HEK293T (cell line): ENCODE measurements at regions not wholly inside any gene's neighbourhood (a gene's known extent, or its start where the extent isn't known, plus 50 kb on each side); places are given as distances from the start of the nearest gene placed in this dataset.
"Not testable (repeated sequence)": the region's sequence is repeated elsewhere in the genome, so short reads cannot be mapped to it uniquely, and the experiment has no call there.

Experiments
- CTCF ChIA-PET: fragments of 350-600 bp; formaldehyde crosslinking; extraction: SDS; loops from one replicate; lab custom pipeline; 2021; ENCODE audit warnings: antibody characterized with exemption, inconsistent platforms; lab: Yijun Ruan, JAX
- POLR2A ChIA-PET: fragments of 350-600 bp; formaldehyde crosslinking; extraction: SDS; loops from one replicate; lab custom pipeline; 2020; ENCODE audit warnings: antibody characterized with exemption, inconsistent platforms; lab: Yijun Ruan, JAX
- DNase-seq: peaks from one replicate; pipeline ENCODE4 v3.0.0; 2012; ENCODE audit warnings: mixed read lengths; ENCODE audit errors: extremely low spot score
- ARNT ChIP-seq: fragments of 450-650 bp; IDR thresholded peaks from 2 replicates; pipeline ENCODE4 v1.6.1; 2017; ENCODE audit warnings: mild to moderate bottlenecking
- BHLHE40 ChIP-seq: fragments of 450-650 bp; IDR thresholded peaks from 2 replicates; pipeline ENCODE4 v1.6.1; 2016; ENCODE audit warnings: mild to moderate bottlenecking, moderate library complexity, borderline replicate concordance
- CTBP1 ChIP-seq: fragments of 450-650 bp; IDR thresholded peaks from 2 replicates; pipeline ENCODE4 v1.6.1; 2016; ENCODE audit warnings: borderline replicate concordance
- ELF4 ChIP-seq: fragments of 450-650 bp; IDR thresholded peaks from 2 replicates; pipeline ENCODE4 v1.6.1; 2017; ENCODE audit warnings: antibody characterized with exemption
- FOXA1 ChIP-seq: fragments of 450-650 bp; IDR thresholded peaks from 2 replicates; pipeline ENCODE4 v1.6.1; 2016; ENCODE audit warnings: mild to moderate bottlenecking
- FOXK2 ChIP-seq: fragments of 450-650 bp; IDR thresholded peaks from 2 replicates; pipeline ENCODE4 v1.6.1; 2016; ENCODE audit warnings: mild to moderate bottlenecking
- FOXM1 ChIP-seq: fragments of 450-650 bp; IDR thresholded peaks from 2 replicates; pipeline ENCODE4 v1.6.1; 2017; ENCODE audit warnings: mild to moderate bottlenecking, borderline replicate concordance
- HDGF ChIP-seq: fragments of 450-650 bp; IDR thresholded peaks from 2 replicates; pipeline ENCODE4 v1.6.1; 2017; ENCODE audit warnings: antibody characterized with exemption, borderline replicate concordance
- L3MBTL2 ChIP-seq: fragments of 450-650 bp; conservative IDR thresholded peaks from 2 replicates; pipeline ENCODE4 v1.6.1; 2016; ENCODE audit warnings: mild to moderate bottlenecking
- LEF1 ChIP-seq: fragments of 450-650 bp; IDR thresholded peaks from 2 replicates; pipeline ENCODE4 v1.6.1; 2017; ENCODE audit warnings: mild to moderate bottlenecking, borderline replicate concordance
- NFRKB ChIP-seq: fragments of 450-650 bp; IDR thresholded peaks from 2 replicates; pipeline ENCODE4 v1.6.1; 2016; ENCODE audit warnings: mild to moderate bottlenecking, moderate library complexity
- SP1 ChIP-seq: fragments of 450-650 bp; IDR thresholded peaks from 2 replicates; pipeline ENCODE4 v1.6.1; 2017
- SUZ12 ChIP-seq: fragments of 450-650 bp; IDR thresholded peaks from 2 replicates; pipeline ENCODE4 v1.6.1; 2016; ENCODE audit warnings: mild to moderate bottlenecking
- TARDBP ChIP-seq: fragments of 450-650 bp; IDR thresholded peaks from 2 replicates; pipeline ENCODE4 v1.6.1; 2016
- ZNF384 ChIP-seq: fragments of 450-650 bp; IDR thresholded peaks from 2 replicates; pipeline ENCODE4 v1.6.1; 2016
- TF ChIP-seq, protein P1 (sequence below): fragments of 450-650 bp; IDR thresholded peaks from 2 replicates; pipeline ENCODE4 v1.6.1; 2016

GRCh38 chr7:404812-405488, 114.7 kb downstream of the PDGFA start:
- TF ChIP-seq ELF4: no peak
- TF ChIP-seq LEF1: no peak
- no peak for TF ChIP-seq ZNF384
- TF ChIP-seq ARNT: no peak
- no peak for TF ChIP-seq TARDBP
- TF ChIP-seq NFRKB: no peak
- no peak for TF ChIP-seq CTBP1
- no peak for TF ChIP-seq SP1
- TF ChIP-seq SUZ12: no peak
- TF ChIP-seq FOXA1: no peak
- TF ChIP-seq, protein P1, sequence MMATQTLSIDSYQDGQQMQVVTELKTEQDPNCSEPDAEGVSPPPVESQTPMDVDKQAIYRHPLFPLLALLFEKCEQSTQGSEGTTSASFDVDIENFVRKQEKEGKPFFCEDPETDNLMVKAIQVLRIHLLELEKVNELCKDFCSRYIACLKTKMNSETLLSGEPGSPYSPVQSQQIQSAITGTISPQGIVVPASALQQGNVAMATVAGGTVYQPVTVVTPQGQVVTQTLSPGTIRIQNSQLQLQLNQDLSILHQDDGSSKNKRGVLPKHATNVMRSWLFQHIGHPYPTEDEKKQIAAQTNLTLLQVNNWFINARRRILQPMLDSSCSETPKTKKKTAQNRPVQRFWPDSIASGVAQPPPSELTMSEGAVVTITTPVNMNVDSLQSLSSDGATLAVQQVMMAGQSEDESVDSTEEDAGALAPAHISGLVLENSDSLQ: no peak
- no peak for TF ChIP-seq FOXM1
- TF ChIP-seq FOXK2: no peak
- TF ChIP-seq HDGF: no peak
- no peak for TF ChIP-seq BHLHE40
- ChIA-PET POLR2A (no interaction called here), CTCF (no interaction called here)
- no peak for DNase-seq

- CTCF ChIA-PET: no interaction called here
- no peak for TF ChIP-seq L3MBTL2
- POLR2A ChIA-PET: no interaction called here
- no peak for DNase-seq
These were observed 114.0 kb downstream of the PDGFA start for GRCh38 chr7:405489-406211.

GRCh38 chr7:407721-408539, 111.7 kb downstream of the PDGFA start:
- ChIA-PET CTCF (no interaction called here), POLR2A (no interaction called here)
- TF ChIP-seq FOXM1: no peak
- DNase-seq: no peak

- DNase-seq: no peak
- TF ChIP-seq, protein P1: no peak
- ChIA-PET CTCF (no interaction called here), POLR2A (no interaction called here)
These were observed 110.8 kb downstream of the PDGFA start for GRCh38 chr7:408751-409311.

DNA sequence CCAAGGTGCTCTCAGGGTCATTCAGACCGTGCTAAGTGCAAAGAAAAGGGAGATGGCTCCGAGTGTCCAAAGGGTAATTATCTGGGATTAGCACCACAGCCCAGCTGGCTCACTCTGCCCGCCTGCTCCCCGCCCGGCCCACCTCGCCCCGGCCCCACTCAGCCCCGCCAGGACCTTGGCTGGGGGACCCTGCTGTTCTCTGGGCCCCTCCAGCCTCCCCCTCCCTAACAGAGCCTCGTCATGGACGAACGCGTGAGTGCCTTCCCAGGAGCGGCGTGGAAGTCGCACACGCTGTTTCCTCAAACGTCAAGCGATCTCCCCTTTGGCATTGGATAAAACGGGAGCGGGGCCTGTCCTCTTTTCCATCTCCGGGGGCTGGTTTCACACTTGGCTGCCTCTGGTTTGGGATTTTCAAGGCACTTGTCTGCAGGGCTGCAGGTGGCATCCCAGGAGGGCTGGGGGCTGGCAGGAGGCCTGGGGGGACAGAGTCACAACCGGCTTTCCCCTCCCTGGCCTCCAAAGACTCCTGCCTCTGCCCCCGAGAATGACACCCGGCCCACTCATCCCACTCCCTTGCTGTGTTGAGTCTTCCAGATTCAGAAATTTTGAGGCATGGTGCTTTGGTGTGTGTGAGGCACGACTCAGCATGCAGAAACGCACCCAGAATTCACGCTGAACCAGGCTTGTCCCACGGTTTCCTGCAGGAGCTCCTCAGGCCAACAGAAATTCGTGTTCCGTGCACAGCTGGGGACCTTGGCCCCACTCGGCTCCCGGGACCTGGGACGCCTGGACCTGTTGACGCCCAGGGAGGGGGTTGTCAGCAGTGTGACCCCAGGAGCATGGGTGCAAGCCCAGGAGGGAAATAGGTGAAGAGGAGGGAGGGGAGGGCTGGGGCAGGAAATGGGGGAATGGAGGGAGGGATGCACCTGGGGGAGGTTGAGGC, 110.0 kb downstream of the PDGFA start:
- CTCF ChIA-PET: no interaction called here
- POLR2A ChIA-PET: no interaction called here
- TF ChIP-seq CTBP1 (no peak), L3MBTL2 (no peak), FOXK2 (no peak), NFRKB (no peak), FOXM1 (no peak), ARNT (no peak), ZNF384 (no peak), BHLHE40 (no peak)
- DNase-seq: no peak

GRCh38 chr7:410395-410910, 109.2 kb downstream of the PDGFA start:
- DNase-seq: no peak
- CTCF ChIA-PET: no interaction called here
- POLR2A ChIA-PET: no interaction called here
- TF ChIP-seq ZNF384: no peak
- no peak for TF ChIP-seq CTBP1
- TF ChIP-seq FOXK2: no peak
- TF ChIP-seq BHLHE40: no peak
- no peak for TF ChIP-seq FOXM1
- TF ChIP-seq SUZ12: no peak
- no peak for TF ChIP-seq SP1
- no peak for TF ChIP-seq ELF4
- TF ChIP-seq NFRKB: no peak
- TF ChIP-seq L3MBTL2: no peak
- TF ChIP-seq FOXA1: no peak
- no peak for TF ChIP-seq TARDBP
- no peak for TF ChIP-seq ARNT
- no peak for TF ChIP-seq LEF1
- TF ChIP-seq, protein P1: no peak

- CTCF ChIA-PET, POLR2A ChIA-PET, DNase-seq: not testable (repeated sequence)
These were observed 108.5 kb downstream of the PDGFA start for GRCh38 chr7:411116-411515.
